RWPE2 (cell line): ENCODE measurements at regions not wholly inside any gene's neighbourhood (a gene's known extent, or its start where the extent isn't known, plus 50 kb on each side); places are given as distances from the start of the nearest gene placed in this dataset.
A peak's percentile ranks its signal among the peaks of the same experiment; 100 is the strongest.

ENCODE experiments used
- ATAC-seq: fragments of 200-7000 bp; cut with Tn5 transposase; 3 replicates; pipeline ENCODE4 v1.9.1; 2021; ENCODE audit warnings: low read depth
- DNase-seq: peaks from one replicate; pipeline ENCODE4 v3.0.0-alpha.2; 2020; ENCODE audit warnings: low spot score
- H3K27ac ChIP-seq: fragments of 450-650 bp; 2 replicates; pipeline ENCODE4 v1.5.1; 2017; ENCODE audit warnings: mild to moderate bottlenecking; ENCODE audit not compliant: poor library complexity, severe bottlenecking
- H3K27me3 ChIP-seq: fragments of 250-450 bp; sonication (Bioruptor Pico); 2 replicates; pipeline ENCODE4 v1.5.1; 2021; ENCODE audit warnings: mild to moderate bottlenecking, moderate library complexity; ENCODE audit not compliant: insufficient read depth, poor library complexity, severe bottlenecking
- H3K36me3 ChIP-seq: fragments of 250-450 bp; sonication (Bioruptor Pico); 2 replicates; pipeline ENCODE4 v1.5.1; 2020; ENCODE audit warnings: low read depth, mild to moderate bottlenecking, moderate library complexity
- H3K4me1 ChIP-seq: fragments of 250-450 bp; sonication (Bioruptor Pico); 2 replicates; pipeline ENCODE4 v1.5.1; 2021; ENCODE audit warnings: mild to moderate bottlenecking, moderate library complexity; ENCODE audit not compliant: insufficient read depth, poor library complexity, severe bottlenecking
- H3K4me3 ChIP-seq: fragments of 250-450 bp; sonication (Bioruptor Pico); 2 replicates; pipeline ENCODE4 v1.5.1; 2021; ENCODE audit warnings: mild to moderate bottlenecking, moderate library complexity; ENCODE audit not compliant: severe bottlenecking
- H3K9me3 ChIP-seq: fragments of 250-450 bp; sonication (Bioruptor Pico); 2 replicates; pipeline ENCODE4 v1.5.1; 2021; ENCODE audit warnings: mild to moderate bottlenecking, moderate library complexity; ENCODE audit not compliant: severe bottlenecking
- TF ChIP-seq, protein P1 (sequence below): fragments of 450-650 bp; IDR thresholded peaks from one replicate; pipeline ENCODE4 v1.5.1; 2017; ENCODE audit warnings: mild to moderate bottlenecking, moderate library complexity; ENCODE audit not compliant: poor library complexity, severe bottlenecking

DNA sequence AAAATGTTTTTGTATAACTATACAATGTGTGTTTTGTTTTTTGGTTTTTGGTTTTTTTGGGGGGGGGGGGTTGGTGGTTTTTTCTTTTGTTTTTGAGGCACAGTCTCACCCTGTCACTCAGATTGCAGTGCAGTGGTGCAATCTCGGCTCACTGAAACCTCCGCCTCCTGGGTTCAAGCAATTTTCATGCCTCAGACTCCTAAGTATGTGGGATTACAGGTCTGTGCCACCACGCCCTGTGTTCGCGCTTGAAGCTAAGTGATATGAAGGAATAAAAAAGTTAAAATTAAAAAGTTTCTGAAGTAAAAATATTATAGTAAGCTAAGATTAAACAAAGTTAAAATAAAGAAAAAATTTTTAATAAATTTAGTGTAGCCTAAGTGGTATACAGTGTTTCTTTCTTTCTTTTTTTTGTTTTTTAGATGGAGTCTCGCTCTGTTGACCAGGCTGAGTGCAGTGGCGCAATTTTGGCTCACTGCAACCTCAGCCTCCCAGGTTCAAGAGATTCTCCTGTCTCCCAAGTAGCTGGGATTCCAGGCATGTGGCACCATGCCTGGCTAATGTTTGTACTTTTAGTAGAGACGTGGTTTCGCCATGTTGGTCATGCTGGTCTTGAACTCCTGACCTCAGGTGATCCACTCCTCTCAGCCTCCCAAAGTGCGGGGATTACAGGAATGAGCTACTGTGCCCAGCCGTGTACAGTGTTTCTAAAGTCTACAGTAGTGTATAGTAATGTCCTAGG, 53.9 kb upstream of the TEX55 start:
- Histone ChIP-seq H3K4me3 (no peak overlapping the region), H3K27me3 (no peaks in the 10 kb centered on the region), H3K27ac (no peak overlapping the region), H3K36me3 (no peaks in the 10 kb centered on the region), H3K9me3 (no peaks in the 10 kb centered on the region), H3K4me1 (no peaks in the 10 kb centered on the region)
- TF ChIP-seq, protein P1, sequence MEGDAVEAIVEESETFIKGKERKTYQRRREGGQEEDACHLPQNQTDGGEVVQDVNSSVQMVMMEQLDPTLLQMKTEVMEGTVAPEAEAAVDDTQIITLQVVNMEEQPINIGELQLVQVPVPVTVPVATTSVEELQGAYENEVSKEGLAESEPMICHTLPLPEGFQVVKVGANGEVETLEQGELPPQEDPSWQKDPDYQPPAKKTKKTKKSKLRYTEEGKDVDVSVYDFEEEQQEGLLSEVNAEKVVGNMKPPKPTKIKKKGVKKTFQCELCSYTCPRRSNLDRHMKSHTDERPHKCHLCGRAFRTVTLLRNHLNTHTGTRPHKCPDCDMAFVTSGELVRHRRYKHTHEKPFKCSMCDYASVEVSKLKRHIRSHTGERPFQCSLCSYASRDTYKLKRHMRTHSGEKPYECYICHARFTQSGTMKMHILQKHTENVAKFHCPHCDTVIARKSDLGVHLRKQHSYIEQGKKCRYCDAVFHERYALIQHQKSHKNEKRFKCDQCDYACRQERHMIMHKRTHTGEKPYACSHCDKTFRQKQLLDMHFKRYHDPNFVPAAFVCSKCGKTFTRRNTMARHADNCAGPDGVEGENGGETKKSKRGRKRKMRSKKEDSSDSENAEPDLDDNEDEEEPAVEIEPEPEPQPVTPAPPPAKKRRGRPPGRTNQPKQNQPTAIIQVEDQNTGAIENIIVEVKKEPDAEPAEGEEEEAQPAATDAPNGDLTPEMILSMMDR, result no peak
- DNase-seq (no peak), ATAC-seq (no peak)

DNA sequence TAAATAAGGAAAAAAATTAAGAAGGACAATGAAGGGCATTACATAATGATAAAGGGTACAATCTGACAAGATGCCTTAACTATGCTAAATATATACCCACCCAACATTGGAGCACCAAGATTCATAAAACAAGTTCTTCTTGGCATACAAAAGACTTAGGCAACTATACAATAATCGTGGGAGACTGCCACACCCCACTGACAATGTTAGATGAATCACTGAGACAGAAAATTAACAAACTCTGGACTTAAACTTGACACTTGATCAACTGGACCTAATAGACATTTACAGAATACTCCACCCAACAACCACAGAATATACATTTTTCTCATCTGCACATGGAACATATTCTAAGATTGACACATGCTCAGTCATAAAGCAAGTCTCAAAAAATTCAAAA, 53.2 kb upstream of the IGSF11 start:
- H3K9me3 ChIP-seq, result no peaks in the 10 kb centered on the region
- TF ChIP-seq, protein P1, result no peak
- no peaks in the 10 kb centered on the region for H3K27me3 ChIP-seq
- no peak overlapping the region for H3K4me3 ChIP-seq
- no peaks in the 10 kb centered on the region for H3K4me1 ChIP-seq
- H3K36me3 ChIP-seq, result no peaks in the 10 kb centered on the region
- DNase-seq (no peak), ATAC-seq (no peak)
- no peak overlapping the region for H3K27ac ChIP-seq

DNA sequence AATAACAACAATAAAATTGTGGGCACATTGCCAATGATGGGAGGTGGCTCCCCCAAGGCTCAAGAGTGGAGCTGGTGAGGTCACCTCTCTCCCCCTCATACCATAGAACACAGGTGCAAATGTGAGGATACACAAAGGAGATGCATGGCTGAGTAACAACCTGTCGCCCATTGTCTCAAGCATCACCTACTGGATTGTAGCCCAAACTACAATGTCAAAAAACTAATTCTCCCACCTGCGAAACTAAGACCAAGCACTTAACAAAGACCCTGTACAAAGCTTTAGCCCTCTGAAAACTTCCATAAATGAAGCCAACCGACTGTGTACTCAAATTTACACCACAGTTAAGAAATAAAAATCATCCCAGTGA, 50.4 kb upstream of the IGSF11 start:
- Histone ChIP-seq H3K9me3 (no peaks in the 10 kb centered on the region), H3K4me3 (no peak overlapping the region), H3K27me3 (no peaks in the 10 kb centered on the region), H3K27ac (no peak overlapping the region), H3K36me3 (no peaks in the 10 kb centered on the region), H3K4me1 (no peaks in the 10 kb centered on the region)
- TF ChIP-seq, protein P1, result no peak
- DNase-seq, result no peak
- no peak for ATAC-seq

DNA sequence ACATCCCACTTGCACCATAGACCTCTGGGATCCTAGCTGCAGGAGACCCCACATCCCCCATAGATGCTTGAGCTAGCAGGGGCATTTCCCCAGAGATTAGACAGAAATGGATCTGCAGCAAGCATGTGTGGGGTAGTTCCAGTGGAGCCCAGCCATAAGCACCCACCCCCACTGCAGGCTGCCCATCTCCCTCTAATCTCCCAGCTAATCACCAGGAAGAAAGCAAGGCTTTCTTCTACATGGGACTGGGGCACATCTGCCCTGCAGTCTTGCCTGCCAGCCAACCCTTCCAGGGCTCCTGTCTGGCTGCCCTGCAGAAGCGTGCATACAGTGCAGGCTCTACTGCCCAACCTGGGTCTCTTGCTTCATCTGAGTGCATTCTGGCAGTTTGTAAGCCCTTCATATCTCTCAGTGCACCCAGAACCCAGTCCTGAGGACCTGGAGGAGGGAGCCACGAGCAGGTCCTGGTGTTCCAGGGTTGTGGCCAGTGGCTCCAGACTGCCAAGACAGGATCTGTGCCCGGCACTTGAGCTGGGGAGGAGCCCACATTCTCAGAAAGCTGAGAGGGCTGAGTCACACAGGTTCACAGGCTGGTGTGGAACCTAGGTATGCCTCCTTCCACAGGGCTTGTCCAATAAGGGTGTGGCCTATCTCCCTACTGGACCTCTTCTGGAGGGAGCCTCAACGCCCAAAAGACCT, 49.9 kb upstream of the IGSF11 start:
- H3K27ac ChIP-seq, result no peak overlapping the region
- H3K9me3 ChIP-seq, result no peaks in the 10 kb centered on the region
- no peaks in the 10 kb centered on the region for H3K27me3 ChIP-seq
- H3K4me1 ChIP-seq, result no peaks in the 10 kb centered on the region
- DNase-seq, result no peak
- H3K36me3 ChIP-seq, result no peaks in the 10 kb centered on the region
- TF ChIP-seq, protein P1, result no peak
- H3K4me3 ChIP-seq, result no peak overlapping the region
- ATAC-seq, result peak; percentile 86
